ENCODE measurements at regions not wholly inside any gene's neighbourhood (a gene's known extent, or its start where the extent isn't known, plus 50 kb on each side); places are given as distances from the start of the nearest gene placed in this dataset.

DNA sequence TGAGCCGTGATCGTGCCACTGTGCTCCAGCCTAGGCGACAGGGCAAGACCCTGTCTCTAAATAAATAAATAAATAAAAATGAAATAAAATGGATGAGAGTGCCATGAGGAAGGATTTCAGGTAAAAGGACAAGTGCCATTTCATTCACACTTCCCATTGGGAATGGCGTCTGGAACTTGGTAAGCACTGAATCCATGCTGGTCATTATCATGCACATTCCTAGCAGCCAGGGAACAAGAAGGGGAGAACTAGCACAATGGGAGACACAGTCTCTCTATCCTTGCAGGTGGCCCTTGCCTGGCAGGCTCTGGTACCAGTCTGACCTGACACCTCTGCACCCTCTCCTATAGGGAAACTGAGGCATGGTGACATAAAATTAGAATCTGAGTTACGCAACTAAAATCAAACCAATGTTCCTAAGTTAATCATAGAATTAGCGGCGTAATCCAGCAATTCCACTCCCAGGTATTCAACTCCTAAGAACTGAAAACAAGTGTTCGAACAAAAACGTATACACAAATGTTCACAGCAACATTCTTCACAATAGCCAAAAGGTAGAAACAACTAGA lies 70.8 kb upstream of the MFGE8 start:
- TF ChIP-seq, protein P1, sequence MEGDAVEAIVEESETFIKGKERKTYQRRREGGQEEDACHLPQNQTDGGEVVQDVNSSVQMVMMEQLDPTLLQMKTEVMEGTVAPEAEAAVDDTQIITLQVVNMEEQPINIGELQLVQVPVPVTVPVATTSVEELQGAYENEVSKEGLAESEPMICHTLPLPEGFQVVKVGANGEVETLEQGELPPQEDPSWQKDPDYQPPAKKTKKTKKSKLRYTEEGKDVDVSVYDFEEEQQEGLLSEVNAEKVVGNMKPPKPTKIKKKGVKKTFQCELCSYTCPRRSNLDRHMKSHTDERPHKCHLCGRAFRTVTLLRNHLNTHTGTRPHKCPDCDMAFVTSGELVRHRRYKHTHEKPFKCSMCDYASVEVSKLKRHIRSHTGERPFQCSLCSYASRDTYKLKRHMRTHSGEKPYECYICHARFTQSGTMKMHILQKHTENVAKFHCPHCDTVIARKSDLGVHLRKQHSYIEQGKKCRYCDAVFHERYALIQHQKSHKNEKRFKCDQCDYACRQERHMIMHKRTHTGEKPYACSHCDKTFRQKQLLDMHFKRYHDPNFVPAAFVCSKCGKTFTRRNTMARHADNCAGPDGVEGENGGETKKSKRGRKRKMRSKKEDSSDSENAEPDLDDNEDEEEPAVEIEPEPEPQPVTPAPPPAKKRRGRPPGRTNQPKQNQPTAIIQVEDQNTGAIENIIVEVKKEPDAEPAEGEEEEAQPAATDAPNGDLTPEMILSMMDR (IDR thresholded peaks at IDR 0.05) = no peak
- no peak for TF ChIP-seq POLR2AphosphoS5 (IDR thresholded peaks at IDR 0.05)
- TF ChIP-seq POLR2A (IDR thresholded peaks at IDR 0.05) = no peak
- TF ChIP-seq EP300 (IDR thresholded peaks at IDR 0.05) = no peak
